RWPE1 (cell line): ENCODE measurements at regions not wholly inside any gene's neighbourhood (a gene's known extent, or its start where the extent isn't known, plus 50 kb on each side); places are given as distances from the start of the nearest gene placed in this dataset.
"Not testable (repeated sequence)": the region's sequence is repeated elsewhere in the genome, so short reads cannot be mapped to it uniquely, and the experiment has no call there.

Experiments used
- CTCF ChIA-PET: fragments of 350-600 bp; sonication (Branson Sonifier 250); formaldehyde crosslinking; extraction: SDS; loops from one replicate; lab custom pipeline; 2021; lab: Yijun Ruan, JAX
- POLR2A ChIA-PET: fragments of 400-600 bp; formaldehyde crosslinking; extraction: SDS; loops from one replicate; lab custom pipeline; 2020; ENCODE audit warnings: antibody characterized with exemption; ENCODE audit not compliant: low non-redundant PET; lab: Yijun Ruan, JAX
- DNase-seq: peaks from one replicate; pipeline ENCODE4 v3.0.0; 2012; ENCODE audit warnings: low spot score
- H3K27ac ChIP-seq: fragments of 450-650 bp; 2 replicates; pipeline ENCODE4 v1.5.1; 2017
- TF ChIP-seq, protein P1 (sequence below): fragments of 450-650 bp; conservative IDR thresholded peaks from 2 replicates; pipeline ENCODE4 v1.5.1; 2017; ENCODE audit warnings: low read depth, mild to moderate bottlenecking

DNA sequence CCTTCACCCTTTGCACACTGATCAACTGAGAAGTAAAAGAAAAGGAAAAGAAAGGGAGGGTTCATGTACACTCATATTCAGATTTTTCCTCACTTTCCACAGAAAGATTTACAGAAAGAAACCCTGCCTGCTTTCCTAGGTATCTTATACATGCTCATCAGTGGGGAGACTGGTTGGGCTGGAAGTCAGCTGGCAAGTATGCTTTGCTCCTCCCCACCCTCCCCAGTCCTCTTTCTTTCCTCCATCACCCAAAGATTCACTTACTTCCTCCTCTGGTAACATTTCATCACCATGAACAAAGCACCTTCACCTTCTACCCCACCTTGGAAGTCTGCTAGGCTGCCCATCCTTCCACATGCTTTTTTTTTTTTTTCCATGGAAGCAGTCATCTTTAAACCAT is 153.2 kb upstream of the NRBF2 start:
- TF ChIP-seq, protein P1, sequence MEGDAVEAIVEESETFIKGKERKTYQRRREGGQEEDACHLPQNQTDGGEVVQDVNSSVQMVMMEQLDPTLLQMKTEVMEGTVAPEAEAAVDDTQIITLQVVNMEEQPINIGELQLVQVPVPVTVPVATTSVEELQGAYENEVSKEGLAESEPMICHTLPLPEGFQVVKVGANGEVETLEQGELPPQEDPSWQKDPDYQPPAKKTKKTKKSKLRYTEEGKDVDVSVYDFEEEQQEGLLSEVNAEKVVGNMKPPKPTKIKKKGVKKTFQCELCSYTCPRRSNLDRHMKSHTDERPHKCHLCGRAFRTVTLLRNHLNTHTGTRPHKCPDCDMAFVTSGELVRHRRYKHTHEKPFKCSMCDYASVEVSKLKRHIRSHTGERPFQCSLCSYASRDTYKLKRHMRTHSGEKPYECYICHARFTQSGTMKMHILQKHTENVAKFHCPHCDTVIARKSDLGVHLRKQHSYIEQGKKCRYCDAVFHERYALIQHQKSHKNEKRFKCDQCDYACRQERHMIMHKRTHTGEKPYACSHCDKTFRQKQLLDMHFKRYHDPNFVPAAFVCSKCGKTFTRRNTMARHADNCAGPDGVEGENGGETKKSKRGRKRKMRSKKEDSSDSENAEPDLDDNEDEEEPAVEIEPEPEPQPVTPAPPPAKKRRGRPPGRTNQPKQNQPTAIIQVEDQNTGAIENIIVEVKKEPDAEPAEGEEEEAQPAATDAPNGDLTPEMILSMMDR: no peak
- no peak for DNase-seq
- no peak overlapping the region for H3K27ac ChIP-seq
- POLR2A ChIA-PET: no interaction called here
- CTCF ChIA-PET: no interaction called here

- no peak for DNase-seq
- no peak overlapping the region for H3K27ac ChIP-seq
- TF ChIP-seq, protein P1: no peak
- CTCF ChIA-PET: no interaction called here
- POLR2A ChIA-PET: no interaction called here
Measured at GRCh38 chr10:62978482-62978881, 154.6 kb upstream of the NRBF2 start.

- H3K27ac ChIP-seq, POLR2A ChIA-PET, DNase-seq: not testable (repeated sequence)
- CTCF ChIA-PET: interaction anchor here (0.9 kb wide), 1 partner anchor 60 kb away, joined by 4 read pairs; no protein-coding TSS in a partner anchor
Measured at GRCh38 chr10:62974795-62975194, 158.3 kb upstream of the NRBF2 start.

- H3K27ac ChIP-seq: no peak overlapping the region
- no peak for DNase-seq
- ChIA-PET CTCF (no interaction called here), POLR2A (no interaction called here)
- TF ChIP-seq, protein P1: no peak
Measured at GRCh38 chr10:62972103-62972502, 155.9 kb upstream of the EGR2 start.

- no peak for DNase-seq
- no peak overlapping the region for H3K27ac ChIP-seq
- ChIA-PET CTCF (interaction anchor here (0.7 kb wide), 1 partner anchor 358 kb away, joined by 3 read pairs; no protein-coding TSS in a partner anchor), POLR2A (no interaction called here)
- TF ChIP-seq, protein P1: no peak
Measured at GRCh38 chr10:62964026-62964425, 147.9 kb upstream of the EGR2 start.

DNA sequence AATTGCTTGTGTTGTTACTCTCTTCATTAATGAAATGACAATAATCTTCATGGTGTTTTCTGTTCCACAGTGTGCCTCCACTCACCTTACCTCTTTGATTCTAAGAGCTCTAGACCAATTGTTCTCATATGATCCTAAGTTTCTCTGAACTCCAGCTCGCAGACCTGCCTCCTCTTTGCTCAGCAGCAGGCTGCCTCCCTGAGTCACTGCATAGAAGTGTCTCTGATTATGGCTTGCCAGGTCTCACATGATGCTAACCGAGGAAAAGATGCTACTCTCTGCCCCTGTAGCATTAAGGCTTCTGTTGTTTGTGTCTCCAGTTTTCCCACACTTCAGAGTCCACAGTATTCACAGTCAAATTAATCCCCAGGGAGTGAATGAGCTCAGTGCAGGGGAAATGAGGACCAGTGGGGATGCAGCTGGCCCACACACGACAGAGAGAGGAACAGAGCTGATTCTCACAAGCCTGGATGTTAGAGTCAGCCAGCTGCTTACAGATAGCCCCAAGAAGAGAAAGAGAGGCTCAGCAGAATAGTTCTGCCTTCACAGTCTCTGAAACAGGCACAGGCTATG is 145.9 kb upstream of the EGR2 start:
- CTCF ChIA-PET: no interaction called here
- no peak for DNase-seq
- POLR2A ChIA-PET: no interaction called here
- H3K27ac ChIP-seq: no peak overlapping the region
- TF ChIP-seq, protein P1: no peak

DNA sequence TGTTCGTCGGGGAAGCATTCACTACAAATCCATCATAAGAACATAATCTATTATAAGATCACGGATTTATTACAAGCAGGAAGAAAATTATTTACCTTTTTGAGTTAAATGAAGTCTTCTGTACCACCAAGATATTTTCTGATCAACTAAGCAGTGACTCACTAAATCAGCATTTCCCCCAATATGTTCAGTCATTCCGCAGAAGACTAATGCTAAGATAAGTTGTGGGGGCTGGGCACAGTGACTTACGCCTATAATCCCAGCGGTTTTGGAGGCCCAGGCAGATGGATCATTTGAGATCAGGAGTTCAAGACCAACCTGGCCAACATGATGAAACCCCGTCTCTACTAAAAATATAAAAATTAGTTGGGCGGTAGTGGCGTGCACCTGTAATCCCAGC is 144.2 kb upstream of the EGR2 start:
- CTCF ChIA-PET: interaction anchor here (0.8 kb wide), 1 partner anchor 69 kb away, joined by 3 read pairs; no protein-coding TSS in a partner anchor
- POLR2A ChIA-PET: no interaction called here

More for the DNA sequence above, 144.2 kb upstream of the EGR2 start:
- TF ChIP-seq, protein P1: no peak
- no peak overlapping the region for H3K27ac ChIP-seq
- no peak for DNase-seq
